ENCODE measurements at regions not wholly inside any gene's neighbourhood (a gene's known extent, or its start where the extent isn't known, plus 50 kb on each side); places are given as distances from the start of the nearest gene placed in this dataset.

DNA sequence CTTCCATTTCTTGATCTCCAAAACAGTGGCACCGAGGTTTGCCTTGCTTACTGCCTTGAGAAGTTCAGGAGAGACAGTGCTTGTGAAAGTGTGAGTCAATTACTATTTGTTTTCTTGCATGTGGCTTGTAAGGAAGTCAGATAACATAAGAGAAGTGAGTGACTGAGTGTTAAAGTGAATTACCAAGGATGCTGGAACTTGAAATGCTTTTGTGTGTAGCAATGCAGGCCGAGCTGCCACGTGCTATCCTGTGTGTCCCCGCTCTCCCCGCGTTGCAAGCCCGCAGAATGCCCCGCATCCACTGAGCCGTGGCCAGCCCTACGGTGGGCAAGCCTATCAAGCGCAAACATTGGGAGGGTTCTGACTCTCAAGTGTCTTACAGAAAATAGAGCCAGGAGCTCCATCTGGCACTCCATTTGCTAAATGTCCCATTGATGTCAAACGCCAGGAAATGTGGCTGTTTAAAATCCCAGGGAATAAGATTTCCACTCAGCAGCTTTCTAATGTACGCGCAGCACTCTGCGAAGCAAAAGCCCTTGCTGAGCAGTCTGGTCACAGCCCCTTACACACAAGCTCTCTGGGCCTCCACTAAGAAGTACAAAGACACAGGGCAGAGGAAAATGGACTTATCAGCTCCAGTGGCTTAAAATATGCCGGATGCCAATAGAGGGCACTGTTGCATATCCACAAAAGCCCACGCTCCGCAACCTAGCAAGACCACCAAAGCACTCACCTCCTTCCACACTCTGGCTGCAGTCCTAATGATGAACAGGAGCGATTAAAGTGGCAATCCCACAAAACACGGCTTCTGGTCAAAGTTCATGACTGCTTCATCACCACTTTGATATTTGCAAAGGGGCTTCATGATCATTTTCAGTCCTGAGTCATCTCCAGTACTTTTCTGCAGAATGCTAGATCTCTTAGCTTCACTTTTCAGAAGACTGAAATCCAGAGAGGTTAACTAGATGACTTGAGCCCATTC, 158.0 kb upstream of the ITGB1 start:
- H3K27me3 ChIP-seq: no peaks in the 10 kb centered on the region
- no peaks in the 10 kb centered on the region for H3K9me3 ChIP-seq
- no peak overlapping the region for H3K4me3 ChIP-seq
- no peak for TF ChIP-seq EP300 (IDR thresholded peaks at IDR 0.05)
- TF ChIP-seq, protein P1, sequence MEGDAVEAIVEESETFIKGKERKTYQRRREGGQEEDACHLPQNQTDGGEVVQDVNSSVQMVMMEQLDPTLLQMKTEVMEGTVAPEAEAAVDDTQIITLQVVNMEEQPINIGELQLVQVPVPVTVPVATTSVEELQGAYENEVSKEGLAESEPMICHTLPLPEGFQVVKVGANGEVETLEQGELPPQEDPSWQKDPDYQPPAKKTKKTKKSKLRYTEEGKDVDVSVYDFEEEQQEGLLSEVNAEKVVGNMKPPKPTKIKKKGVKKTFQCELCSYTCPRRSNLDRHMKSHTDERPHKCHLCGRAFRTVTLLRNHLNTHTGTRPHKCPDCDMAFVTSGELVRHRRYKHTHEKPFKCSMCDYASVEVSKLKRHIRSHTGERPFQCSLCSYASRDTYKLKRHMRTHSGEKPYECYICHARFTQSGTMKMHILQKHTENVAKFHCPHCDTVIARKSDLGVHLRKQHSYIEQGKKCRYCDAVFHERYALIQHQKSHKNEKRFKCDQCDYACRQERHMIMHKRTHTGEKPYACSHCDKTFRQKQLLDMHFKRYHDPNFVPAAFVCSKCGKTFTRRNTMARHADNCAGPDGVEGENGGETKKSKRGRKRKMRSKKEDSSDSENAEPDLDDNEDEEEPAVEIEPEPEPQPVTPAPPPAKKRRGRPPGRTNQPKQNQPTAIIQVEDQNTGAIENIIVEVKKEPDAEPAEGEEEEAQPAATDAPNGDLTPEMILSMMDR (IDR thresholded peaks at IDR 0.05): peak; percentile 23 to 42 (median 35)
- TF ChIP-seq POLR2A (IDR thresholded peaks at IDR 0.05): no peak
- no peaks in the 10 kb centered on the region for H3K36me3 ChIP-seq
- DNase-seq (ENCODE audit: low spot score in 2 of 2): peak in 1 of 2 donors; percentile 68
- H3K4me1 ChIP-seq: peaks cover 0 to 11% (median 0%) of the 10 kb centered on the region in 4 donors
- H3K27ac ChIP-seq: no peak overlapping the region
- WGBS, 2 donors: 74 to 86% methylated on average over 20 of the region's 20 CpGs

DNA sequence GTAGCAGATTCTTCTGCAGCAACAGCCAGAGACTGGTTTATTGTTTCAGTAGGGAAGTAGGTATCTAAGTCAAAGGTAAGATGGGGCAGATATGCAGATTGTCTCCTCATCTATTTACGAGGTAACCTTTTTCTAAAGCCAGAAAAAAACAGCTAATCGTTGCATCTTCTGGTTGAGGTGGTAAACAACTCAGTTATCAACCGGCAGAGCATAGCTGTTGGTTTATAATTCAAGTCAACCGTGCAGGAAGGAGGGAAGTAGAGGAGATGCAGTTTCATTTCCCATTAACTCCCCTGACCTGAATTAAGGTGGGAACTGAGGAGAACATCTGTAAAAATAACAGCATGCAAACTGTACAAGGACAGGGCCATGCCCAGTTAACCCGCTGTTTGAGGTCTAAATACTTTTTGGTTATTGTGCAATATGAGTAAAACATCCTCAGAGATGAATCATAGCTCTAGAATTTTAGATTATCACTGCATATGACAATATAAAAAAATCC, 156.5 kb upstream of the ITGB1 start:
- Histone ChIP-seq H3K9me3 (no peaks in the 10 kb centered on the region), H3K4me3 (no peak overlapping the region), H3K4me1 (peaks cover 0 to 11% (median 0%) of the 10 kb centered on the region in 4 donors), H3K27me3 (no peaks in the 10 kb centered on the region), H3K36me3 (no peaks in the 10 kb centered on the region), H3K27ac (no peak overlapping the region)
- DNase-seq (ENCODE audit: low spot score in 2 of 2): no peak
- TF ChIP-seq POLR2A (IDR thresholded peaks at IDR 0.05): no peak
- TF ChIP-seq, protein P1 (IDR thresholded peaks at IDR 0.05): no peak
- TF ChIP-seq EP300 (IDR thresholded peaks at IDR 0.05): no peak
- WGBS, 2 donors: 73 to 80% methylated on average over 5 of the region's 5 CpGs

DNA sequence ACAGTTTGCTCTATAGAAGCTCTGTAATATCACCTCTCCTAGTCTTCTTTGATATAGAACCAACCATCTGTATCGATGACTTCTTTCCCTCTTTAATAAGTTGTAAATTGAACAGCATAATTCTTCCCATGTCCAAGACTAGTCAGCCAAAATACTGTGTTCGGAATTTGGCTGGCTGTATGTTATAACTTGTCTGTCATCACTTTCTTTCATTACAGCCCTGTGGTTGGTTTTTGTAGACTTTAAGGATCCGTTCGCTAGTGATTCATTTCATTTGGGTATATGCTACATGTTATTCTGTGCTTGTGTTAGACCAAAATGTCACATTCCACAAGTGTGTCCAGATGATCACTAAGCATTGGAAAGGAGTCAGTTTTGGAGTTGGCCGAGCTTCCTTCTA, 155.4 kb upstream of the ITGB1 start:
- Histone ChIP-seq H3K4me3 (no peak overlapping the region), H3K27me3 (no peaks in the 10 kb centered on the region), H3K9me3 (no peaks in the 10 kb centered on the region), H3K4me1 (peaks cover 0 to 11% (median 0%) of the 10 kb centered on the region in 4 donors), H3K36me3 (no peaks in the 10 kb centered on the region), H3K27ac (no peak overlapping the region)
- DNase-seq (ENCODE audit: low spot score in 2 of 2): no peak
- TF ChIP-seq POLR2A (IDR thresholded peaks at IDR 0.05) (no peak), EP300 (IDR thresholded peaks at IDR 0.05) (no peak)
- TF ChIP-seq, protein P1 (IDR thresholded peaks at IDR 0.05): no peak
- 78 to 81% methylated on average over 5 of the region's 5 CpGs for WGBS, 2 donors

DNA sequence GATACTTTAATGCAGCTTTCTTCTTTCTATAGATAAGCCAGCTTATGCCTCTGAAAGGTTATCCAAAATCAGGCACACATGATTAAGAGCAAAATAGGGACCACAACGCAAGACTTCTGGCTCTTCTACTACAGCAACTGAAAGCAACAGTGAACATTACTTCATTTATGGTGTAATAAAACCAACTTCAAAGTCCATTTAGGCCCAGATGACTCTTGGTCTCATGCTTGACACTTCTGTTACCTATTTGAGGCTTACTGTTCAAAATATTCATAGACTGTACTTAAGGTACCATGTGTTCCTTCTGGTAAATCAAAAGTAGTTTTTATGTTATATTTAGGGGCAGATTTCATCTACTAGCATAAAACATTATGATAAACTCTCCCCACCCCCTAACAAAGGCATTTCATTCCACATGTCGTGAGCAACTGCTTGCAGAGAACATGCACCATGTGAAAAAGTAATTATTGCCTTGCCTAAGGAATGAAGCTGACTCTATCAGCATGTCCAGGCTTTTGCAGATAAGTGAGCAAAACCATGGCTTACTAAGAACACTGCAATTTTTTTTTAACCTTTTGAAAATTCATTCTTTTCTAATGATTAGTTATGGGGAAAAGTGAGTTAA, 154.9 kb upstream of the ITGB1 start:
- H3K27ac ChIP-seq: no peak overlapping the region
- 72 to 81% methylated on average over 2 of the region's 2 CpGs for WGBS, 2 donors
- H3K27me3 ChIP-seq: no peaks in the 10 kb centered on the region
- no peaks in the 10 kb centered on the region for H3K9me3 ChIP-seq
- no peak for DNase-seq (ENCODE audit: low spot score in 2 of 2)
- TF ChIP-seq, protein P1 (IDR thresholded peaks at IDR 0.05): no peak
- TF ChIP-seq POLR2A (IDR thresholded peaks at IDR 0.05) (no peak), EP300 (IDR thresholded peaks at IDR 0.05) (no peak)
- H3K4me1 ChIP-seq: peaks cover 0 to 11% (median 0%) of the 10 kb centered on the region in 4 donors
- H3K4me3 ChIP-seq: no peak overlapping the region
- H3K36me3 ChIP-seq: no peaks in the 10 kb centered on the region
